ENCODE measurements at regions not wholly inside any gene's neighbourhood (a gene's known extent, or its start where the extent isn't known, plus 50 kb on each side); places are given as distances from the start of the nearest gene placed in this dataset.

GRCh38 chr13:55439450-55439849, 1701.3 kb upstream of the PRR20A start:
- TF ChIP-seq ZNF692 (tag by site-specific recombination; IDR thresholded peaks at IDR 0.05) (no peak), ZNF221 (tag by site-specific recombination; IDR thresholded peaks at IDR 0.05; ENCODE audit: borderline replicate concordance) (no peak), ZNF394 (tag by site-specific recombination; IDR thresholded peaks at IDR 0.05; ENCODE audit: borderline replicate concordance) (no peak), ZNF596 (tag by site-specific recombination; IDR thresholded peaks at IDR 0.05) (no peak), ZNF362 (tag by site-specific recombination; IDR thresholded peaks at IDR 0.05) (no peak), ZNF777 (tag by site-specific recombination; IDR thresholded peaks at IDR 0.05; ENCODE audit: borderline replicate concordance) (no peak), ZNF184 (tag by site-specific recombination; IDR thresholded peaks at IDR 0.05) (no peak), ZNF302 (tag by site-specific recombination; IDR thresholded peaks at IDR 0.05; ENCODE audit: low read depth) (no peak), SP2 (tag by site-specific recombination; IDR thresholded peaks at IDR 0.05) (no peak), PRDM4 (tag by site-specific recombination; IDR thresholded peaks at IDR 0.05) (no peak), ZNF354C (tag by site-specific recombination; IDR thresholded peaks at IDR 0.05; ENCODE audit: borderline replicate concordance, low read depth) (no peak), ZNF555 (tag by site-specific recombination; conservative IDR thresholded peaks at IDR 0.05) (no peak), ZNF416 (tag by site-specific recombination; IDR thresholded peaks at IDR 0.05) (no peak), ZNF366 (tag by site-specific recombination; conservative IDR thresholded peaks at IDR 0.05) (no peak)
- Histone ChIP-seq H3K9me3 (ENCODE audit: control insufficient read depth, insufficient read depth, low read depth, low read length) (no peaks in the 10 kb centered on the region), H3K36me3 (ENCODE audit: control insufficient read depth in 2 of 2, insufficient read depth in 1 of 2, low read length in 2 of 2) (no peaks in the 10 kb centered on the region), H3K4me3 (ENCODE audit: low read depth, low read length) (no peak overlapping the region), H3K27ac (ENCODE audit: extremely low read depth, low read depth, low read length) (no peak overlapping the region), H3K4me1 (ENCODE audit: control insufficient read depth, insufficient read depth, low read length) (no peaks in the 10 kb centered on the region)
- CTCF ChIA-PET: no interaction called here
- POLR2A ChIA-PET: no interaction called here

GRCh38 chr13:55440465-55441085, 1700.1 kb upstream of the PRR20A start:
- Histone ChIP-seq H3K27ac (ENCODE audit: extremely low read depth, low read depth, low read length) (no peak overlapping the region), H3K4me3 (ENCODE audit: low read depth, low read length) (no peak overlapping the region), H3K9me3 (ENCODE audit: control insufficient read depth, insufficient read depth, low read depth, low read length) (no peaks in the 10 kb centered on the region), H3K4me1 (ENCODE audit: control insufficient read depth, insufficient read depth, low read length) (no peaks in the 10 kb centered on the region), H3K36me3 (ENCODE audit: control insufficient read depth in 2 of 2, insufficient read depth in 1 of 2, low read length in 2 of 2) (no peaks in the 10 kb centered on the region)
- ChIA-PET CTCF (no interaction called here), POLR2A (no interaction called here)
- no peak for TF ChIP-seq PRDM2 (tag by site-specific recombination; IDR thresholded peaks at IDR 0.05; ENCODE audit: borderline replicate concordance)
- TF ChIP-seq PRDM10 (tag by site-specific recombination; IDR thresholded peaks at IDR 0.05): no peak
- TF ChIP-seq TCF7L2 (IDR thresholded peaks at IDR 0.05; ENCODE audit: borderline replicate concordance, low read depth, low read length): no peak
- no peak for TF ChIP-seq ZNF146 (tag by site-specific recombination; IDR thresholded peaks at IDR 0.05)
- TF ChIP-seq ZNF596 (tag by site-specific recombination; IDR thresholded peaks at IDR 0.05): no peak
- TF ChIP-seq ZNF548 (tag by site-specific recombination; IDR thresholded peaks at IDR 0.05): no peak
- no peak for TF ChIP-seq ZNF555 (tag by site-specific recombination; conservative IDR thresholded peaks at IDR 0.05)
- TF ChIP-seq ZNF221 (tag by site-specific recombination; IDR thresholded peaks at IDR 0.05; ENCODE audit: borderline replicate concordance): no peak
